ENCODE measurements at regions not wholly inside any gene's neighbourhood (a gene's known extent, or its start where the extent isn't known, plus 50 kb on each side); places are given as distances from the start of the nearest gene placed in this dataset.

- no peak for DNase-seq
These were observed 190.5 kb upstream of the DCN start for GRCh38 chr12:91373086-91373485.

DNA sequence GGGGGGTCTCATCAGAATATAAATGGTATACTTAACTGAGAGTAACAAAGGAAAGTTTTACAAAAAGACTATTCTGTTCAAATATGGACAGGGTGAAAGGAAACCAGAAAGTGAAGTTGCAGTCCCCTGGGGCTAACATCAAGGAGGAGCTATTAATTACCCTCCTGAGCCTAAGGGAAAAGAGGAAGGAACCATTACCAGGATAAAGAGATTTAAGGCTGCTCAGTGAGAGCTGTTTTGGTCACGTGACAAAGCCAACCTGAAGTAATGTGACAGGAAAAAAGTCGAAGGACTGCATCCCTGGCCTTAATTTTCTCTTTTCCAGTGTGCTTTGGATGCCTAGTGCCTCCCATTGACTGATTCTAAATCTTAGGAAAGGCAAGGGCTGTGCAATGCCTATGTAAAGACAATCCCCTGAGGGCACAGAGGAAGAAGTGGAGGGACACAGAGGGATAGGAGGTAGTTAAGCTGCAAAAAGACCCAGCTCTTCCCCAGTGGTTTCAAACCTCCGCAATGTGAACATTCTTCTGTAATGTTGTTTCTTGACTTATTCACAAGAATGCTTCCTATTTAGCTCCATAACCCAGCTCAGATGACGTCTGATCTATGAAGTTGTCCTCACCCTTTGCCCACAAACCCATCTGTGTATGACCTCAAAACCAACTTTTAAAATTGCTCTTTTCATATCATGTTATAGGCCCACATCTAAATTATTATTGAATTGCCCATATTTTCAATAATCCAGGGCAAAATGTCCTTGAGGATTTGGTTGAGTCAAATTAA lies 187.7 kb upstream of the DCN start:
- DNase-seq = no peak

DNA sequence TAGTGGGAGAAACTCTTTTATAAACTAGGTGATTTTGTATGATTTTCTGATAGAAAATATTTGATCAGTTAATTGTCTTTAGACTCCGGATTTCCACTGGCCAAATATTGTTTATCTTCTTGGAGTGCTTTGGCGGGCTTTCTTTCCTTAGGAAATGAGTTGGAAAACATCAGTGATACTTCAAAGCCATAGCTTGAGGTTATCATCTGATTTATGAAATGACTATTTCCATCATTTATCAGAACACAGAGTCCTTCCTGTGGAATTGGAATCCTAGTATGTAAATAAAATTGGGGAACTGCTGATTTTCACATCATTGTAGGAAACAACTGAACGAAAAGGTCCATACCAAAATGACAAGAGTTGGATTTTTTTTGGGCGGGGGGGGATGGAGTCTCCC lies 186.0 kb upstream of the DCN start:
- DNase-seq = no peak

DNA sequence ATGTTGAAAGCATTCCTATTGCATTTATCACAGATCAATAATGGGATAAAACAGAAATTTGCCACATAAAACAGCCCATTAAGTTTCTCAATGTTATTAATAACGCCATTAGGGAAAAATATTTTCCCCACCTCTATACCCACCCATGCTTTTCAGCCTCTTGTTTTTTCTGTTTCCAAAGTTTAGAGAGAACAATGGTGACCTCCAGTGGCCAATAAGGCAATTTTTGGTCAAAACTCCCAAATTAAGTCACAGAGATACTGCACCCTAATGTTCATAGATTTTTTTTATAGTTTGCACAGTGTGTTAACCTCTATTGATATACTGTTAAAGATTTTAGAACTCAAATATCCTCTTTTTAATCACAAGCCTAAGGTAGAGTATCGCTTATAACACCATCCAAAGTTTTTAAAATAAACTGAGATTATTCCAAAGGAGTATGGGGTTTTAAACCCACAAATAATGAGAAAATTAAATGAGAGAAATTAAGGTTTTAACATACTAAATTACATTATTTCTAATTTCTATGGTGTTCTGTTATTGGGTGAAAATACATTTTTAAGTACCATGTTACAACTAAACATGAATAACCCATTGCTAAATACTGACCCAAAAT lies 184.7 kb upstream of the DCN start:
- no peak for DNase-seq

- DNase-seq = no peak
These were observed 182.0 kb upstream of the DCN start for GRCh38 chr12:91364471-91365184.

DNA sequence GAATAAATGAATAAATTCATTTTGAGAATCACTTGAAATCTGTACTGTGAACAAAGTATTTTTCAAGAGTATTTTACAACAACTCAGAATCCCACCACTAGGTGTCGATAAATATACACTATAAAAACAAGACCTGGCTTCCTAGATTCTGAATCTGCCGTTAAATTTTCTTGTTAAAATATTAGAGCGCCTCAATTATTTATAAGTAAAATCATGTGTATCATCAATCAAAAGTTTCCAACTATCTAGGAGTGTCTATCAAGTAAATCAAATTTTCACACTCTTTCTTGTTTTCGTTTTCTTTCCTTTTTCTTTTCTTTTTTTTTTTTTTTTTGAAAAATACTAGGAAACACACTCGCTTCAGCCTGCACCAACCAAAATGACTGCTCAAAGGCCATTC lies 179.2 kb upstream of the DCN start:
- no peak for DNase-seq

- DNase-seq = no peak
These were observed 174.8 kb upstream of the DCN start for GRCh38 chr12:91357381-91357780.

GRCh38 chr12:91356405-91356804 lies 173.8 kb upstream of the DCN start:
- DNase-seq = no peak

GRCh38 chr12:91355150-91356006 lies 172.8 kb upstream of the DCN start:
- DNase-seq = no peak

DNA sequence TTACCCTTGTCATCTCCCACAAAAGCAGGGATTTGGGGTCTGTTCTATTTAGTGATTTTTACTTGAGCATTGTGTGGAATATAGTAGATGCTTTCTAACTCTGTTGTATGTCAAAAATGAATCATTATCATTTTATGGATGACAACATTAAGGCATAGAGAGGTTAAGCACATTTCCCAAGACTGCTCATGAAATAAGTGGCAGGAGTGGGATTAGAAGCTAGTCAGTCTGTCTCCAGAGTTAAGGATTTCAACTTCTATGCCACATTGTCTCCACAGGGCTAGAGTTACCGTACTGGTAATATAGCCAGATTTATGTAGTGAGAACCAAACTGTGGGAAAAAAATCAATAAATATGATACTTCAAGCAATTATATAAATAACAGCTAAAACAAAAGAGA lies 170.6 kb upstream of the DCN start:
- no peak for DNase-seq

GRCh38 chr12:91349476-91349875 lies 166.9 kb upstream of the DCN start:
- no peak for DNase-seq

GRCh38 chr12:91347481-91348214 lies 165.0 kb upstream of the DCN start:
- no peak for DNase-seq

- DNase-seq = no peak
These were observed 164.2 kb upstream of the DCN start for GRCh38 chr12:91346827-91347226.

GRCh38 chr12:91344408-91344807 lies 161.8 kb upstream of the DCN start:
- DNase-seq = no peak

- DNase-seq = no peak
These were observed 160.4 kb upstream of the DCN start for GRCh38 chr12:91343010-91343409.

GRCh38 chr12:91339106-91339505 lies 156.5 kb upstream of the DCN start:
- no peak for DNase-seq

- DNase-seq = no peak
These were observed 153.1 kb upstream of the DCN start for GRCh38 chr12:91335699-91336098.

GRCh38 chr12:91333966-91334365 lies 151.3 kb upstream of the DCN start:
- DNase-seq = no peak

DNA sequence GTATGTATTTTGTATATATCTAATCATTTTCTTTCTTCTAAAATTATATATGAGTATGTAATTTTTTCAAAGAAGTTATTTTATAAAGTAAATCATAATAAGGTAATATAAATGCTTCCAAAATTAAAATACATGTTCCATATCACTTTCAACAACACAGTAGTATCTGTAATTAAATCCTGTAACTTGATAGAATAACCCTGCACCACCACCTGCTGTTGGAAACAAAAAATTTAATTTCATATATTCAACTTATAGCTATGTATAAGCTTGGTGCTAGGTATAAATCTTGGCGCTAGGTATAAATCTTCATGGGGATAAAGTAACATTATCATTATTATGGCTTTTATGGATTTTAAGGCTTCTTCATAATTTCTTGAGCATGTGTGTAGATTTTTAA lies 149.7 kb upstream of the DCN start:
- DNase-seq = no peak

GRCh38 chr12:91331371-91331770 lies 148.8 kb upstream of the DCN start:
- DNase-seq = no peak

DNA sequence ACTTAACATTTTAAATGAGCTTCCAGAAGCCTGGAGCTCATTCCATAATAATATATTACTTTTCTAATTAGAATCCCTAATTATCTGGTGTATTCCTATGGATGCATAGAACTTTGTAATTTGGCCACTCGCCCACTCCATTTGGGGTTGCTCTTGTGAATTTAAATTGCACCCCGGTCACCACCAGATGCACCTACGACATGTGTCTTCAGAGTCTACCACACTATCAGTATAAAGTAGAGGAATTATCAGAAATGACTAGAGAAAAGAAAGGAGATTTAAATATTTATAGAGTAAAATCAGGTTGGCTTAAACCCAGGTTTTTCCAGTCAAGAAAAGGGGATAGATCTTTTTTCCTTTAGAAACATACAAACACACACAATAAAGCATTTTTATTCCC lies 145.8 kb upstream of the DCN start:
- DNase-seq = no peak

DNA sequence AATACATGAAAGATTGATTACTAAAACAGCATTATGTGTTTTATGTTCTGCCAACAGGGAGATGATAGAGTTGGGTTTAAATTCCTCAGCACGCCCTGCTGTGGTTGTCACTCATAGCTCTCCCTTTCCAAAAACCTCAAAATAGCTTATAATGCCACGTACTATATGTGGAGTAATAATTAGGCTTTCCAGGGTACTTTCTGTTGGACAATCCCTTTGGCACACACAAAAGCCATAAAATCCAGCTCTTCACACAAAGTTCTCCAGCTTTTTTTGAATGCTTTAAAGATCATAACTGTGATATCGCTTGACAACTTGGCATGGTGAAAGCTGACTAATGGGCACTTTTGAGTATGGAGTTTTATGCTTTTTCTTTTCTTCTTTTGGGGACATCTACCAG lies 145.3 kb upstream of the DCN start:
- DNase-seq = no peak

DNA sequence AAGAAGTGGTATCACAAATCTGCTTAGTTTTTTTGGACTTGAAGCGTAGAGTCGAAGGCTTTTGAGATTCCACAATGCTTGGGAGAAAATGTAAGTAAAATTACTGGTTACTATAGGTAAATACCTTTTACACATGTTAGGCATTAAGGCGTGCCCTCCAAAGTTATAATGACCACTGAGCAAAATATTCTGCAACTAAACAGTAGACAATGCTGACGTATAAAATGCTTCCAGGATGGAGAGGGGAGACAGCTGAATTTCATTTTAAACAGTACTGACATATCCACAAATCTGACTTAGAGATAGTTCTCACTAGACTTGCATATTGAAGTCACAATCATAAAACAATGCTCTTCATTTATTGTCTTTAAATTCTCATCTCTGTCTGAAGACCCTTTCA lies 144.5 kb upstream of the DCN start:
- no peak for DNase-seq

All from NCI-H1417 treated with DMSO at 0.1 percent for 48 hours (cell line).